Non-pigmented ciliary epithelial cell (primary cell): ENCODE measurements at regions not wholly inside any gene's neighbourhood (a gene's known extent, or its start where the extent isn't known, plus 50 kb on each side); places are given as distances from the start of the nearest gene placed in this dataset.
A peak's percentile ranks its signal among the peaks of the same experiment; 100 is the strongest.

Experiments
- DNase-seq: peaks from one replicate; pipeline ENCODE4 v3.0.0-alpha.2; 2010; ENCODE audit warnings: low read depth

DNA sequence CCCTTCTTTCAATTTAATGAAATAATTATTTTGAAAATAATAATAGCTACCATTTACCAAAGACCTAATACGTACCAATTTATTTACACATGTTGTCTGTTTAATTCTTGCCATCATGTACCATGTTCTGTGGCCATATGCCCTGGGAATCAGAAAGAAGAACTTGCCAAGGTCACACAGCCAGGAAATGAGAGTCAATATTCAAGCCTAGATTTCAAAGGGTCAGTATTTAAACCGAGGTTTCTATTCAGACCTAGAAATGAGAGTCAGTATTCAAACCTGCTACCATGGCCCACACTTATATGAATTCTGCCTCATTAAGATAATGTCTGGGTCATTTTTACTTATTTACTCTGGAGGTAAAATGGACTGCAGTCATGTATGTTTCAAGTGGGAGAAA, 103.6 kb upstream of the TBL1XR1 start:
- no peak for DNase-seq

DNA sequence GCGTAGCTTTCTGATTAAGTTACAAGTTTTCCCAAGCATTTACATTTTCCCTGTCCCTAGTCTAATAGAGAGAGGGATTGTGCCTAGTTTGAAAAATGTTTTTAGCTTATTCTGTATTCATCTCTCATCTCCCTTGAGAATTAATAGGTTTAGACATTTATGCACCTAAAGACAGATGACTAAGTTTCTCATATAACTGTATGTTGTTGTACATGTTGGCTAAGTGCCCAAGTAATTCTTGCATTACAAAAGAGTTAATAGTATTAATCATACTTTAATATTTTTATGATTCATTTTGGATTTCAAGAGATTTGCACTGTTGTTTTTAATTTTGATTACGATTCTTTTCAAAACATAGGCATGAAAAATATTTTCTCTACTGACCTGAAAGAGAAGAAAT, 109.0 kb upstream of the TBL1XR1 start:
- DNase-seq, result peak; percentile 67

GRCh38 chr3:177307391-177307790, 110.1 kb upstream of the TBL1XR1 start:
- DNase-seq, result no peak

GRCh38 chr3:177307826-177308225, 110.5 kb upstream of the TBL1XR1 start:
- no peak for DNase-seq

DNA sequence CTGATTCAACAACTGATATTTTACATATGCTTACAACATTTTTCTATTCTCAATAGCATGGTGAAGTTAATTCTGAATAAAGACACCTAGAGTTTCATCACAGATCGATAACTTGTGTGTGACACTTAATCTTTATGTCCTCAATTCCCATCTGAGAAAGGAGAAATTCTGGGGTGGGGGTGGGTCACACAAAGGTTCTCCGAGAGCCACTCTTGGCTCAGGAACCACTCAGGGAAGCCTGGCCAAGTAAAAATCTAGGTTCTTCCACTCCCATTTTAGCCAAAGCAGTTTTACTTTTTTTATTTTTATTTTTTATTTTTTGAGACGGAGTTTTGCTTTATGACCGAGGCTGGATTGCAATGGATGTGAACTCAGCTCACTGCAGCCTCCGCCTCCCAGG, 111.0 kb upstream of the TBL1XR1 start:
- no peak for DNase-seq

- no peak for DNase-seq
Observed at GRCh38 chr3:177308911-177309310, 111.6 kb upstream of the TBL1XR1 start.

DNA sequence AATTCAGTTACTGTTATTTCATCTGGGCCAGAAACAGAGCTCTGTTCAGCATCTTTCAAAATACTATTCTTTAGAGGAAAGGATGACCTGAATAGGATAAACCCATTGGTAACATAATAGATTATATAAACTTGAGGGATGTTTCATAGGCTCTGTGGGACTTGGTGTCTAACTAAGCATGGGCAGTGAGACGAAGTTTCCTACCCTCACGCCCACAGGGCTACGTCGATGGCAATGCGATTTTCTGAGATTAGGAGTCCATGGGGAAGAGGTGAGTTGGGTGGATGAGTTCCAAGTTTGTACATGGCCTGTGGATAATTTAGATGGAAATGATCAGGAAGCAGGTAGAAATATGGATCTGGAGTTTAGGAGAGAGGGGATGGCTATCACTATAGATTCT, 115.2 kb upstream of the TBL1XR1 start:
- no peak for DNase-seq

GRCh38 chr3:177314897-177315296, 117.6 kb upstream of the TBL1XR1 start:
- no peak for DNase-seq

- DNase-seq, result no peak
Observed at GRCh38 chr3:177317247-177317646, 120.0 kb upstream of the TBL1XR1 start.

- DNase-seq, result no peak
Observed at GRCh38 chr3:177318559-177318958, 121.3 kb upstream of the TBL1XR1 start.

GRCh38 chr3:177320765-177321247, 123.5 kb upstream of the TBL1XR1 start:
- DNase-seq, result no peak

- no peak for DNase-seq
Observed at GRCh38 chr3:177321819-177322218, 124.5 kb upstream of the TBL1XR1 start.

DNA sequence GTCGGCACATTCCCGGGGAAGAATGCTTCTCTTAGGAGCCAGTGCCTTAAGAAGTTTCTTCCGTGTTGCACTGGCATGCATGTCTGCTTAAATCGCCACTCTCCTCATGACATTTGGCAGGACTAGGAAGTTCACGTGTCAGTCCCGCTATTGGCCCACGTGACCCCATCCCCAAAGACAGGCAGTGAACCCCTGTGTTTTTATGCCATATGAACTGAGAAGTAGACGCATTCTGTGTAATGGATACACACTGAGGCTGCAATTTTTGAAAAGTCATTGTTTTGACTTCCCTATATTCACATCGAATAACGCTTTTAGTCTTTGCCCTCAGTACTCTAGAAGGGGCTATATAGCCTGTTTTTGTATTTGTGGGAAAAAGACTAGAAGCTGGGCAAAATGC, 125.6 kb upstream of the TBL1XR1 start:
- no peak for DNase-seq

- no peak for DNase-seq
Observed at GRCh38 chr3:177329854-177330253, 132.6 kb upstream of the TBL1XR1 start.

GRCh38 chr3:177330779-177331178, 133.5 kb upstream of the TBL1XR1 start:
- DNase-seq, result no peak

DNA sequence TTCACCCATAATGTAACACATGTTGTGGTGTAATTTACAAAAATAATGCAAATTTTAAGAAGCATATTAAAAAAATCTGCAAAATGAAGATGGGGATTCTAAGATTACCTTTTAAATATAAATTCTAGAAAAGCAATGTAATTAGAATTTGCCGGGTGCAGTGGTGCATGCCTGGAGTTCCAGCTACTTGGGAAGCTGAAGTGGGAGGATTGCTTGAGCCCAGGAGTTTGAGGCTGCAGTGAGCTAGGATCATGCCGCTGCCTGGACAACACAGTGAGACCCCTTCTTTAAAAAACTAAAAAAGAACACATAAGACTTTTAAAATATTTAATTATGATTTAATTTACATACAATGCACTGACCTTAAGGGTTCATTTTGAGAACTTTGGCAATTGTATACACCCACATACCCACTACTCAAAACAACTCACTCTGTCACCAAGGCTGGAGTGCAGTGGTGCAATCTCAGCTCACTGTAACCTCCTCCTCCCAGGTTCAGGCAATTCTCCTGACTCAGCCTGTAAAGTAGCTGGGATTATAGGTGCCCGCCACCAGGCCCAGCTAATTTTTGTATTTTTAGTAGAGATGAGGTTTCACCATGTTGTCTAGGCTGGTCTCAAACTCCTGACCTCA, 134.0 kb upstream of the TBL1XR1 start:
- DNase-seq, result no peak

- DNase-seq, result no peak
Observed at GRCh38 chr3:177332955-177333354, 135.7 kb upstream of the TBL1XR1 start.

GRCh38 chr3:177333533-177334520, 136.5 kb upstream of the TBL1XR1 start:
- no peak for DNase-seq

- no peak for DNase-seq
Observed at GRCh38 chr3:177334803-177335202, 137.5 kb upstream of the TBL1XR1 start.

DNA sequence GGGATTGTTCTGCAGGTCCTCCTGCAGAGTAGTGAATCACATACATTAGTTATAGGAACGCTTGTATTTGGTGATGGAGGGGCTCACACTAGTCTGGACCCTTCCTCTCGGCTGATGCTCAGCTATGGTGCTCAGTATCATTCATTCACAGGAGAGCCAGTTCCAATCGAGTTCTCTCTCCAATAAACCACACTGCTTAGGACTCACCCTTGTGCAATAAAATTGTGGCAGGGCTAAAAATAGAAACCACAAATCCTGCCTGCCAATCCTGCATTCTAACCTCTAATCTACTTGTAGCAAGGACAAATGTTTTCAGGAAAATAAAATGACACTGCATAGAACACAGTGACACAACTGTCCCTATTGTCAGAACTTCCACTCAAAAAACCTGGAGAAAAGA, 138.4 kb upstream of the TBL1XR1 start:
- no peak for DNase-seq

GRCh38 chr3:177336873-177337450, 139.7 kb upstream of the TBL1XR1 start:
- DNase-seq, result no peak

- no peak for DNase-seq
Observed at GRCh38 chr3:177337541-177338331, 140.5 kb upstream of the TBL1XR1 start.
